ENCODE measurements at regions not wholly inside any gene's neighbourhood (a gene's known extent, or its start where the extent isn't known, plus 50 kb on each side); places are given as distances from the start of the nearest gene placed in this dataset.

- H3K4me3 ChIP-seq (ENCODE audit: low read length, poor library complexity, severe bottlenecking), result no peak overlapping the region
- no peak overlapping the region for H3K4me2 ChIP-seq (ENCODE audit: low read depth, low read length, poor library complexity, severe bottlenecking)
- no peak overlapping the region for H3K9ac ChIP-seq (ENCODE audit: low read depth, low read length, poor library complexity, severe bottlenecking)
- no peaks in the 10 kb centered on the region for H3K36me3 ChIP-seq (ENCODE audit: insufficient read depth, low read length)
- TF ChIP-seq EZH2phosphoT487 (IDR thresholded peaks at IDR 0.05; ENCODE audit: borderline replicate concordance), result no peak
- TF ChIP-seq, protein P1, sequence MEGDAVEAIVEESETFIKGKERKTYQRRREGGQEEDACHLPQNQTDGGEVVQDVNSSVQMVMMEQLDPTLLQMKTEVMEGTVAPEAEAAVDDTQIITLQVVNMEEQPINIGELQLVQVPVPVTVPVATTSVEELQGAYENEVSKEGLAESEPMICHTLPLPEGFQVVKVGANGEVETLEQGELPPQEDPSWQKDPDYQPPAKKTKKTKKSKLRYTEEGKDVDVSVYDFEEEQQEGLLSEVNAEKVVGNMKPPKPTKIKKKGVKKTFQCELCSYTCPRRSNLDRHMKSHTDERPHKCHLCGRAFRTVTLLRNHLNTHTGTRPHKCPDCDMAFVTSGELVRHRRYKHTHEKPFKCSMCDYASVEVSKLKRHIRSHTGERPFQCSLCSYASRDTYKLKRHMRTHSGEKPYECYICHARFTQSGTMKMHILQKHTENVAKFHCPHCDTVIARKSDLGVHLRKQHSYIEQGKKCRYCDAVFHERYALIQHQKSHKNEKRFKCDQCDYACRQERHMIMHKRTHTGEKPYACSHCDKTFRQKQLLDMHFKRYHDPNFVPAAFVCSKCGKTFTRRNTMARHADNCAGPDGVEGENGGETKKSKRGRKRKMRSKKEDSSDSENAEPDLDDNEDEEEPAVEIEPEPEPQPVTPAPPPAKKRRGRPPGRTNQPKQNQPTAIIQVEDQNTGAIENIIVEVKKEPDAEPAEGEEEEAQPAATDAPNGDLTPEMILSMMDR (conservative IDR thresholded peaks at IDR 0.05; ENCODE audit: low read length), result no peak
- H3F3A ChIP-seq (ENCODE audit: low read depth), result no peaks in the 10 kb centered on the region
- no peaks in the 10 kb centered on the region for H4K20me1 ChIP-seq (ENCODE audit: insufficient read depth, low read length, poor library complexity, severe bottlenecking)
- no peaks in the 10 kb centered on the region for H3K9me2 ChIP-seq (replicated peaks; ENCODE audit: low read depth, low read length)
- H3K79me2 ChIP-seq (ENCODE audit: insufficient read depth, low read length), result no peaks in the 10 kb centered on the region
- H2AFZ ChIP-seq (ENCODE audit: low read length), result no peak overlapping the region
- H3K4me1 ChIP-seq (ENCODE audit: insufficient read depth, low read length, poor library complexity, severe bottlenecking), result no peaks in the 10 kb centered on the region
- H3K27me3 ChIP-seq (ENCODE audit: insufficient read depth, low read length, poor library complexity, severe bottlenecking), result no peaks in the 10 kb centered on the region
- H3K9me3 ChIP-seq (ENCODE audit: insufficient read depth, low read depth, low read length), result no peaks in the 10 kb centered on the region
These were observed 727.8 kb upstream of the LCORL start for GRCh38 chr4:18749391-18749790.

- no peak overlapping the region for H3K4me3 ChIP-seq (ENCODE audit: low read length, poor library complexity, severe bottlenecking)
- TF ChIP-seq, protein P1 (conservative IDR thresholded peaks at IDR 0.05; ENCODE audit: low read length), result no peak
- no peak for TF ChIP-seq EZH2phosphoT487 (IDR thresholded peaks at IDR 0.05; ENCODE audit: borderline replicate concordance)
- H2AFZ ChIP-seq (ENCODE audit: low read length), result no peak overlapping the region
- no peak overlapping the region for H3K9ac ChIP-seq (ENCODE audit: low read depth, low read length, poor library complexity, severe bottlenecking)
- no peaks in the 10 kb centered on the region for H4K20me1 ChIP-seq (ENCODE audit: insufficient read depth, low read length, poor library complexity, severe bottlenecking)
- H3K79me2 ChIP-seq (ENCODE audit: insufficient read depth, low read length), result no peaks in the 10 kb centered on the region
- no peaks in the 10 kb centered on the region for H3F3A ChIP-seq (ENCODE audit: low read depth)
- no peaks in the 10 kb centered on the region for H3K27me3 ChIP-seq (ENCODE audit: insufficient read depth, low read length, poor library complexity, severe bottlenecking)
- no peaks in the 10 kb centered on the region for H3K9me3 ChIP-seq (ENCODE audit: insufficient read depth, low read depth, low read length)
- no peak overlapping the region for H3K4me2 ChIP-seq (ENCODE audit: low read depth, low read length, poor library complexity, severe bottlenecking)
- no peaks in the 10 kb centered on the region for H3K36me3 ChIP-seq (ENCODE audit: insufficient read depth, low read length)
- H3K9me2 ChIP-seq (replicated peaks; ENCODE audit: low read depth, low read length), result no peaks in the 10 kb centered on the region
- H3K4me1 ChIP-seq (ENCODE audit: insufficient read depth, low read length, poor library complexity, severe bottlenecking), result no peaks in the 10 kb centered on the region
These were observed 715.0 kb upstream of the LCORL start for GRCh38 chr4:18736551-18736950.

GRCh38 chr4:18735740-18736268 lies 714.2 kb upstream of the LCORL start:
- H3K4me2 ChIP-seq (ENCODE audit: low read depth, low read length, poor library complexity, severe bottlenecking), result no peak overlapping the region
- no peak for TF ChIP-seq EZH2phosphoT487 (IDR thresholded peaks at IDR 0.05; ENCODE audit: borderline replicate concordance)
- TF ChIP-seq, protein P1 (conservative IDR thresholded peaks at IDR 0.05; ENCODE audit: low read length), result no peak
- H4K20me1 ChIP-seq (ENCODE audit: insufficient read depth, low read length, poor library complexity, severe bottlenecking), result no peaks in the 10 kb centered on the region
- no peak overlapping the region for H3K4me3 ChIP-seq (ENCODE audit: low read length, poor library complexity, severe bottlenecking)
- no peaks in the 10 kb centered on the region for H3K36me3 ChIP-seq (ENCODE audit: insufficient read depth, low read length)
- no peaks in the 10 kb centered on the region for H3K79me2 ChIP-seq (ENCODE audit: insufficient read depth, low read length)
- no peaks in the 10 kb centered on the region for H3F3A ChIP-seq (ENCODE audit: low read depth)
- H3K9me2 ChIP-seq (replicated peaks; ENCODE audit: low read depth, low read length), result no peaks in the 10 kb centered on the region
- H3K27me3 ChIP-seq (ENCODE audit: insufficient read depth, low read length, poor library complexity, severe bottlenecking), result no peaks in the 10 kb centered on the region
- no peaks in the 10 kb centered on the region for H3K4me1 ChIP-seq (ENCODE audit: insufficient read depth, low read length, poor library complexity, severe bottlenecking)
- no peaks in the 10 kb centered on the region for H3K9me3 ChIP-seq (ENCODE audit: insufficient read depth, low read depth, low read length)
- no peak overlapping the region for H2AFZ ChIP-seq (ENCODE audit: low read length)
- no peak overlapping the region for H3K9ac ChIP-seq (ENCODE audit: low read depth, low read length, poor library complexity, severe bottlenecking)

Measured in Loucy (cell line).